Activated CD4-positive, alpha-beta T cell treated with anti-CD3 and anti-CD28 coated beads, Interleukin-2, amount 10 ng/mL, durations not matched to agents 7 days and 5 days (primary cell): ENCODE measurements at regions not wholly inside any gene's neighbourhood (a gene's known extent, or its start where the extent isn't known, plus 50 kb on each side); places are given as distances from the start of the nearest gene placed in this dataset.

ENCODE experiments used
- CTCF ChIA-PET: fragments of 350-600 bp; sonication (Branson Sonifier 250); formaldehyde crosslinking; loops from one replicate; lab custom pipeline; 2021; ENCODE audit warnings: antibody characterized with exemption; lab: Charles Lee
- POLR2A ChIA-PET: fragments of 350-600 bp; sonication (Branson Sonifier 250); formaldehyde crosslinking; loops from one replicate; lab custom pipeline; 2021; ENCODE audit warnings: antibody characterized with exemption; lab: Charles Lee
- DNase-seq: peaks from one replicate; pipeline ENCODE4 v3.0.0-alpha.2; 2020
- H3K27ac Mint-ChIP-seq: one replicate; pipeline ENCODE4 v1.8.0; 2021; ENCODE audit warnings: mild to moderate bottlenecking, moderate library complexity, mixed read lengths
- H3K27me3 Mint-ChIP-seq: one replicate; pipeline ENCODE4 v1.8.0; 2021; ENCODE audit warnings: mixed read lengths
- H3K36me3 Mint-ChIP-seq: one replicate; pipeline ENCODE4 v1.8.0; 2021; ENCODE audit warnings: low read depth, mixed read lengths
- H3K4me1 Mint-ChIP-seq: one replicate; pipeline ENCODE4 v1.8.0; 2021; ENCODE audit warnings: mixed read lengths
- H3K4me3 Mint-ChIP-seq: one replicate; pipeline ENCODE4 v1.8.0; 2021; ENCODE audit warnings: mild to moderate bottlenecking, moderate library complexity, mixed read lengths
- H3K9me3 Mint-ChIP-seq: one replicate; pipeline ENCODE4 v1.8.0; 2021; ENCODE audit warnings: mixed read lengths

DNA sequence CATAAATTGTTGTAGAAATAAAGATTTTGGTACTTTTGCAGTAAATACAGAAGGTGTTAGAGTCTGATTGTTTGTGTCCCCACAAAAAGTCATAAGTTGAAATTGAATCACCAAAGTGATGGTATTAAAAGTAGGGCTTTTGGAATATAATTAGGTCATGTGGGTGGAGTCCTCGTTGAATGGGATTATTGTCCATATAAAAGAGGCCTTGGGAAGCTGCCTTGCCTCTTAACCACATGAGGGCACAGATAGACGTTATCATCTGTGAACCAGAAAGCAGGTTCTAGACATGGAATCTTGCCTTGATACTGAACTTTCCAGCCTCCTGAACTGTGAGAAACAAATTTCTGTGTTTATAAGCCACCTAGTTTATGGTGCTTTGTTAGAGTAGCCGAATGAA lies 186.8 kb downstream of the PRR20E start:
- no peak for DNase-seq
- H3K4me3 Mint-ChIP-seq, result no peak overlapping the region
- no peaks in the 10 kb centered on the region for H3K27me3 Mint-ChIP-seq
- POLR2A ChIA-PET, result no interaction called here
- no peaks in the 10 kb centered on the region for H3K36me3 Mint-ChIP-seq
- no peak overlapping the region for H3K27ac Mint-ChIP-seq
- peaks cover 2% of the 10 kb centered on the region for H3K9me3 Mint-ChIP-seq
- H3K4me1 Mint-ChIP-seq, result no peaks in the 10 kb centered on the region
- CTCF ChIA-PET, result no interaction called here

GRCh38 chr13:57375876-57376275 lies 208.9 kb downstream of the PRR20E start:
- CTCF ChIA-PET, result no interaction called here
- Mint-ChIP-seq H3K27me3 (no peaks in the 10 kb centered on the region), H3K4me3 (no peak overlapping the region), H3K36me3 (no peaks in the 10 kb centered on the region), H3K27ac (no peak overlapping the region), H3K4me1 (no peaks in the 10 kb centered on the region), H3K9me3 (peaks cover 5% of the 10 kb centered on the region)
- POLR2A ChIA-PET, result no interaction called here
- no peak for DNase-seq

DNA sequence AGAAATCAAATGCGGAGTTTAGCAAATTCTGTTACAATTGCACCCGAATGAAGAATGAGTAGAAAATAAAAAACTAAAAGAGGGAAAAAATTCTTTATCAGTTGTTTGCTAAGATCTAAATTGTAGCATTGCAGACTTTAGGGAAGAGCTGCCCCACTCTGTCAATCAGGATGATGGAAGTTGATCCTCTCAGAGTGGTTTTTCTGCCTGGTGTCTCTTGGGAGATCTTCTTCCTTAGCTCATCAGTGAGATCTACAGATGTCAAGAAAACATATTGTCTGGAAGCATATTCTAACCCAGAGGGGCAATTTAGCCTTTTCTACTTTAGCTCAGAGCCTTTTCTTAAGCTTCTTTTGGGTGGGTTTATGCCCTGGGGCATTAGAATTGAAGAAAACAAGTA lies 223.2 kb upstream of the PCDH17 start:
- CTCF ChIA-PET, result no interaction called here
- Mint-ChIP-seq H3K9me3 (peaks cover 18% of the 10 kb centered on the region), H3K27ac (no peak overlapping the region), H3K27me3 (no peaks in the 10 kb centered on the region), H3K4me1 (no peaks in the 10 kb centered on the region), H3K4me3 (no peak overlapping the region), H3K36me3 (no peaks in the 10 kb centered on the region)
- POLR2A ChIA-PET, result no interaction called here
- DNase-seq, result no peak

- Mint-ChIP-seq H3K9me3 (peaks cover 18% of the 10 kb centered on the region), H3K4me1 (no peaks in the 10 kb centered on the region), H3K27me3 (no peaks in the 10 kb centered on the region), H3K4me3 (no peak overlapping the region), H3K36me3 (no peaks in the 10 kb centered on the region), H3K27ac (no peak overlapping the region)
- CTCF ChIA-PET, result no interaction called here
- DNase-seq, result no peak
- POLR2A ChIA-PET, result no interaction called here
Observed at GRCh38 chr13:57409121-57409520, 222.4 kb upstream of the PCDH17 start.

DNA sequence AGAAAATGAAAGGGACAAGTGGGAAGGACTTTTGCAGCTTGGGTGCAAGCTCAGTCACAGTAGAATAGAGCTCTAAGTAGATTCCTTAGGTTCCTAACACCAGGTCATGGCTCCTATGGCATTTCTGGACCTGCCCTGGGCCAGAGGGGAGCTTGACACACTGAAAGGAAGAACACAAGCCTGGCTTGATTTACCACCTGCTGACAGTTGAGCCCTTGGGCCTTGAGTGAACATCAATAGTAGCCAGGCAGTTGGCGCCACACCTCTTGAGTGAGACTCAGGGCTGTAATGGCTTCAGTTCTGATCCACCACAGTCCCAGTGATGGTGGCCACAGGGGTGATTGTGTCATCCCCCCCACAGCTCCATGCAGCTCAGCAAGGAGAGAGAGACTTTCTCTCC lies 221.9 kb upstream of the PCDH17 start:
- no peaks in the 10 kb centered on the region for H3K36me3 Mint-ChIP-seq
- no peaks in the 10 kb centered on the region for H3K27me3 Mint-ChIP-seq
- peaks cover 18% of the 10 kb centered on the region for H3K9me3 Mint-ChIP-seq
- H3K4me3 Mint-ChIP-seq, result no peak overlapping the region
- ChIA-PET CTCF (no interaction called here), POLR2A (no interaction called here)
- DNase-seq, result no peak
- H3K4me1 Mint-ChIP-seq, result no peaks in the 10 kb centered on the region
- H3K27ac Mint-ChIP-seq, result no peak overlapping the region

DNA sequence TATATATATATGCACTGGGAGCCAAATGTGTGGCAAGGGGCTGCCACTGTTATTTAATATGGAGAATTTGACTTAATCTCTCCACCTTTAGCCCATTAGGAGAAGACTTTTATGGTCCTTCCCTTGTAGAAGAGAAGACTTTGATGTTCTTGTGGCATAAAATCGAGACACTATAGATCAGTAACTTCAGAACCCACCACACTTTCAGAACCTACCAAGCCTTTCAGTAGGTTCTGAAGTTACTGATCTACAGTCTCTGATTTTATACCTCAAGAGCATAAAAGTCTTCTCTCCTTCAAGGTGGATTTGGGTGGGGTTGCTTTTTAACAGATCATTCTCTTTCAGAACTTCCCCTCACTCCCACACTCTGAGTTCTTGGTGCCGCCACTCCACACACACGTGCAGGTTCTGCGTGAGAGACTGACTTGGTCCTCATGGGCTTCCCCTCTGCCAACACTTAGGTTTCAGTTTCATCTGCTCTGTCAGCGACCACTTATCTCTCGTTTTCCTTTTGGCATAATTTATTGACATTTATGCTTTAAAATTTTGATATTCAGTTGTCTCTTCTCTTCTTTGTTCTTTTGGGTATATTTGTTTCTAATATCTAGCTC lies 213.4 kb upstream of the PCDH17 start:
- Mint-ChIP-seq H3K27me3 (no peaks in the 10 kb centered on the region), H3K4me3 (no peak overlapping the region), H3K4me1 (no peaks in the 10 kb centered on the region), H3K9me3 (no peaks in the 10 kb centered on the region), H3K36me3 (no peaks in the 10 kb centered on the region), H3K27ac (no peak overlapping the region)
- ChIA-PET POLR2A (no interaction called here), CTCF (no interaction called here)
- no peak for DNase-seq

- POLR2A ChIA-PET, result no interaction called here
Observed at GRCh38 chr13:57424379-57424778, 207.2 kb upstream of the PCDH17 start.

DNA sequence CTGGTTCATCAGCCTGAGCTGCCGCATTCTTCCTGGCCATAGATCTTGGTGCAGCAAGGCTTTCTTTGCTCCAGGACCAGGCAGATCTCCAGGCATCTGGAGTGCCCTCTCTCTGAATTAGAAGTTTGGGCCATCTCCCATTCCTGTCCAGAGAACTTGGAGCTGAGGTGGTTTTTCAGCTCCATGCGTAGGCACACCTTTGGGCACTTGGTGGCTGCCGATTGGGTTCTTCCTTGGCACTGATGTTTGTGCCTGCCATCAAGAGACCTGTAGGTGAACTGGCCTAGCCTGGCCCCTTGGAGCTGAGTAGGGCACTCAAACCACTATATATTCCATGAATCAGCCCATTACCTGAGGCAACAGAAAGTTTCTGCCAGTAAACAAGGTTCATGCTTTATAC lies 206.0 kb upstream of the PCDH17 start:
- Mint-ChIP-seq H3K27ac (no peak overlapping the region), H3K27me3 (no peaks in the 10 kb centered on the region), H3K9me3 (peaks cover 19% of the 10 kb centered on the region), H3K4me3 (no peak overlapping the region), H3K4me1 (no peaks in the 10 kb centered on the region), H3K36me3 (no peaks in the 10 kb centered on the region)
- POLR2A ChIA-PET, result no interaction called here
- CTCF ChIA-PET, result no interaction called here
- no peak for DNase-seq

More at GRCh38 chr13:57424379-57424778, 207.2 kb upstream of the PCDH17 start:
- DNase-seq, result no peak
- Mint-ChIP-seq H3K9me3 (peaks cover 17% of the 10 kb centered on the region), H3K27ac (no peak overlapping the region), H3K4me3 (no peak overlapping the region), H3K27me3 (no peaks in the 10 kb centered on the region), H3K4me1 (no peaks in the 10 kb centered on the region), H3K36me3 (no peaks in the 10 kb centered on the region)
- CTCF ChIA-PET, result no interaction called here

DNA sequence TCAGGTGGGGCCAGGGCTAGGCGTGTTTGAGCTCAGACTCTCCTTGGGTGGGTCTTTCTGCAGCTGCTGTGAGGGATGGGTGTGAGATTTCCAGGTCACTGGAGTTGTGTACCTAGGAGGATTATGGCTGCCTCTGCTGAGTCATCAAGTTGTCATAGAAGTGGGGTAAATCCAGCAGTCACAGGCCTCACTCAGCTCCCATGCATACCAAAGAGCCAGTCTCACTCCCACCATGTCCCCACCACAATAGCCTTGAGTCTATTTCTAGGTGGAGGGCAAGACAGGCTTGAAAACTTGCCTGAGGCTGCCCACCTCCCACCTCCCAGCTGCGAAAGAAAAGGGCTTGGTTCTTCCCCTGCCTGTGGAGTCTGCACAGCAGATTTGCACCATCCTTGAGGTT lies 194.0 kb upstream of the PCDH17 start:
- no peak for DNase-seq
- H3K36me3 Mint-ChIP-seq, result no peaks in the 10 kb centered on the region
- H3K4me3 Mint-ChIP-seq, result no peak overlapping the region
- ChIA-PET POLR2A (no interaction called here), CTCF (no interaction called here)
- H3K27me3 Mint-ChIP-seq, result no peaks in the 10 kb centered on the region
- H3K9me3 Mint-ChIP-seq, result peaks cover 25% of the 10 kb centered on the region
- no peak overlapping the region for H3K27ac Mint-ChIP-seq
- H3K4me1 Mint-ChIP-seq, result no peaks in the 10 kb centered on the region

GRCh38 chr13:57438072-57438471 lies 193.5 kb upstream of the PCDH17 start:
- no peak overlapping the region for H3K27ac Mint-ChIP-seq
- H3K4me1 Mint-ChIP-seq, result no peaks in the 10 kb centered on the region
- no peak for DNase-seq
- ChIA-PET POLR2A (no interaction called here), CTCF (no interaction called here)
- H3K4me3 Mint-ChIP-seq, result no peak overlapping the region
- H3K9me3 Mint-ChIP-seq, result peaks cover 21% of the 10 kb centered on the region
- no peaks in the 10 kb centered on the region for H3K27me3 Mint-ChIP-seq
- no peaks in the 10 kb centered on the region for H3K36me3 Mint-ChIP-seq

DNA sequence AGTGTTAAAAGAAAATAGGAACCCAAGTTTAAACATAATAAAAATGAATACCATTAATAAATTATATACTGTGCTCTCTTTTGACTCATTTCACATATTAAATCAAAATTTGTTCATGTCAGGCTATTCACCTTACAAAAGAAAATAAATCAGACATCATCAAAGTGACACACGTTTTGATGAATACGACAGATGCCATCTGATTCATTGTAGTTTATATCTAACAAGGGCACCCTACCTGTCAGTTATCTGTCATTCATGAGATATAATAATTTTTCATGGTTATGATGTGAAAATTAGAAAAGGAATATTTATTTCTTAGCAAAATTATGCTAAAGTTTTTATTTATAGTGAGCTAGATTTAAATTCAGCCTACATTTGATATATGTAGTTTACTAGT lies 188.1 kb upstream of the PCDH17 start:
- Mint-ChIP-seq H3K36me3 (no peaks in the 10 kb centered on the region), H3K4me3 (no peak overlapping the region), H3K27ac (no peak overlapping the region), H3K9me3 (peaks cover 2% of the 10 kb centered on the region), H3K27me3 (no peaks in the 10 kb centered on the region), H3K4me1 (no peaks in the 10 kb centered on the region)
- CTCF ChIA-PET, result no interaction called here
- DNase-seq, result no peak
- POLR2A ChIA-PET, result no interaction called here

GRCh38 chr13:57450356-57450755 lies 181.2 kb upstream of the PCDH17 start:
- POLR2A ChIA-PET, result no interaction called here
- no peaks in the 10 kb centered on the region for H3K36me3 Mint-ChIP-seq

DNA sequence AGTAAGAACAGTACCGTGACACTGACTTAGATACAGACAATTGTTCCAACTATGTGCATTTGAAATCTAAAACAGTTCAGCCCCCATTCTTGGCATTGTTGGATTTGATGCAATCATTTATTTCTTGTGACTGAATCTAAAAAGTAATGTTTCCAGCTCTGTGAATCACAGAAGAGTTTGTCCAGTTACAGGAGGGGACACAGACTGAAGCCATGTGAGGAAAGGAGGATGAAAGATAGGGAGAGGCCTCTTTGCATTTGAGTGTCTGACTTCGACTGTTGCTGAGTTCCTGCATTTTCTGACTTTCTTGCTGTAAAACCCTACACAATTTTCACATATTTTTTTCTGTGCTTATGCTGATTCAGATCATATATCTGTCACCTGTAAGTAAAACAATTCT lies 179.3 kb upstream of the PCDH17 start:
- H3K27me3 Mint-ChIP-seq, result no peaks in the 10 kb centered on the region
- no peak for DNase-seq
- H3K36me3 Mint-ChIP-seq, result no peaks in the 10 kb centered on the region
- no peaks in the 10 kb centered on the region for H3K9me3 Mint-ChIP-seq
- H3K4me3 Mint-ChIP-seq, result no peak overlapping the region
- CTCF ChIA-PET, result no interaction called here
- no peak overlapping the region for H3K27ac Mint-ChIP-seq
- POLR2A ChIA-PET, result no interaction called here
- H3K4me1 Mint-ChIP-seq, result no peaks in the 10 kb centered on the region

More at GRCh38 chr13:57450356-57450755, 181.2 kb upstream of the PCDH17 start:
- Mint-ChIP-seq H3K4me1 (no peaks in the 10 kb centered on the region), H3K27me3 (no peaks in the 10 kb centered on the region), H3K27ac (no peak overlapping the region), H3K9me3 (no peaks in the 10 kb centered on the region), H3K4me3 (no peak overlapping the region)
- CTCF ChIA-PET, result no interaction called here
- no peak for DNase-seq

DNA sequence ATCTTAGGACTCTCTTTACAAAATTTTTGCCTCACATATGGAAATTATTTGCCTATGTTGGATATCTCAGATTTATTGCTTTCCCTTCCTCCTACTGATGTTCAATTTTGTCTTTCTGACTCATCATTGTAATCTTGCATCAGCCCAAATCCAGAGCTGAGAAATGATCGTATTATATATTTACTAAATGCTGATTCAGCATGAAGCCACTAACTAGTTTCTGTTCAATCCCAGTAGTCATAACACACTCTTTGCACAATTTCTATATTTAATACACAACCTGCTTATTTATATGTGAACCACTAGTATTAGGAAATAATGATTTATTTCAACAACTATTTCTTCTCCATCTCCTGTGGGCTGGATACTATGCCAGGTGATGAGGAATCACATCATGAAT lies 161.1 kb upstream of the PCDH17 start:
- Mint-ChIP-seq H3K36me3 (no peaks in the 10 kb centered on the region), H3K4me3 (no peak overlapping the region), H3K4me1 (no peaks in the 10 kb centered on the region), H3K27ac (no peak overlapping the region), H3K27me3 (no peaks in the 10 kb centered on the region), H3K9me3 (peaks cover 5% of the 10 kb centered on the region)
- CTCF ChIA-PET, result no interaction called here
- POLR2A ChIA-PET, result no interaction called here
- no peak for DNase-seq
